K562 (cell line): ENCODE measurements at regions not wholly inside any gene's neighbourhood (a gene's known extent, or its start where the extent isn't known, plus 50 kb on each side); places are given as distances from the start of the nearest gene placed in this dataset.

Source experiments
- BCLAF1 ChIP-seq, 2 experiments: fragments of 450-650 bp in 1 of 2; IDR thresholded peaks; 2 replicates each; pipeline ENCODE4 v1.6.1; 2011 to 2017; ENCODE audit warnings: low read depth in 2 of 2, antibody characterized with exemption in 1 of 2, borderline replicate concordance in 1 of 2, low read length in 1 of 2, mild to moderate bottlenecking in 1 of 2, mixed read lengths in 1 of 2; ENCODE audit not compliant: control insufficient read depth in 1 of 2
- EP300 ChIP-seq: IDR thresholded peaks from 2 replicates; pipeline ENCODE4 v1.6.1; 2012; ENCODE audit warnings: low read length, improper control_type of control experiment
- MTA3 ChIP-seq: fragments of 450-650 bp; formaldehyde crosslinking; IDR thresholded peaks from 2 replicates; pipeline ENCODE4 v1.6.1; 2017; ENCODE audit warnings: mild to moderate bottlenecking, borderline replicate concordance
- MYNN ChIP-seq, 2 experiments: sonication (generic); formaldehyde crosslinking in 1 of 2; IDR thresholded peaks; 2 replicates each; pipeline versions ENCODE4 v1.5.0 to v1.6.1; 2016 to 2020; ENCODE audit warnings: antibody characterized with exemption in 1 of 2, missing genetic modification reagents in 1 of 2
- TBL1XR1 ChIP-seq, 2 experiments: IDR thresholded peaks; 2 replicates each; pipeline ENCODE4 v1.6.1; 2012; ENCODE audit warnings: improper control_type of control experiment in 2 of 2, low read length in 2 of 2, mild to moderate bottlenecking in 1 of 2
- ZBTB40 ChIP-seq, 2 experiments: fragments of 450-650 bp in 1 of 2; sonication (generic) in 1 of 2; formaldehyde crosslinking in 1 of 2; IDR thresholded peaks; 2 replicates each; pipeline versions ENCODE4 v1.7.1 to v1.9.0; 2016 to 2022; ENCODE audit warnings: inconsistent platforms in 1 of 2, mild to moderate bottlenecking in 1 of 2, missing genetic modification reagents in 1 of 2
- ZNF146 ChIP-seq: IDR thresholded peaks from one replicate; pipeline ENCODE4 v1.6.1; 2018; ENCODE audit warnings: missing compliant biosample characterization; ENCODE audit not compliant: unreplicated experiment
- ZNF212 ChIP-seq: fragments of 450-650 bp; formaldehyde crosslinking; IDR thresholded peaks from 2 replicates; pipeline ENCODE4 v1.4.0; 2020; ENCODE audit warnings: mild to moderate bottlenecking

GRCh38 chrX:40273356-40274050 lies 175.7 kb upstream of the BCOR start (continued):
- TF ChIP-seq ZBTB40 (IDR thresholded peaks at IDR 0.05) = no peak
- no peak for TF ChIP-seq ZBTB40 (CRISPR knock-in tag; IDR thresholded peaks at IDR 0.05)
- TF ChIP-seq ZNF146 (CRISPR knock-in tag) = no peak
- peak; percentile 39; the same call in 1 of the 2 replicates for TF ChIP-seq MYNN (IDR thresholded peaks at IDR 0.05)
- TF ChIP-seq MYNN (CRISPR knock-in tag; IDR thresholded peaks at IDR 0.05) = no peak
- peak in 1 of 2 experiments; percentile 67; a peak in 2 of 4 replicates for TF ChIP-seq TBL1XR1 (IDR thresholded peaks at IDR 0.05; ENCODE audit: low read length in 2 of 2)
- TF ChIP-seq ZNF212 (CRISPR knock-in tag) = no peak
- TF ChIP-seq EP300 = peak; percentile 73
- TF ChIP-seq MTA3 = peak; percentile 38; the same call in 1 of the 2 replicates
- no peak for TF ChIP-seq BCLAF1 (IDR thresholded peaks at IDR 0.05; ENCODE audit: borderline replicate concordance in 1 of 2, control insufficient read depth in 1 of 2, low read depth in 2 of 2, low read length in 1 of 2)
